HG02623 (cell line): ENCODE measurements at regions not wholly inside any gene's neighbourhood (a gene's known extent, or its start where the extent isn't known, plus 50 kb on each side); places are given as distances from the start of the nearest gene placed in this dataset.

Source experiments
- ATAC-seq: cut with Tn5 transposase; IDR thresholded peaks from one replicate; pipeline ENCODE4 v1.9.1; 2021; ENCODE audit warnings: moderate library complexity; ENCODE audit not compliant: unreplicated experiment

DNA sequence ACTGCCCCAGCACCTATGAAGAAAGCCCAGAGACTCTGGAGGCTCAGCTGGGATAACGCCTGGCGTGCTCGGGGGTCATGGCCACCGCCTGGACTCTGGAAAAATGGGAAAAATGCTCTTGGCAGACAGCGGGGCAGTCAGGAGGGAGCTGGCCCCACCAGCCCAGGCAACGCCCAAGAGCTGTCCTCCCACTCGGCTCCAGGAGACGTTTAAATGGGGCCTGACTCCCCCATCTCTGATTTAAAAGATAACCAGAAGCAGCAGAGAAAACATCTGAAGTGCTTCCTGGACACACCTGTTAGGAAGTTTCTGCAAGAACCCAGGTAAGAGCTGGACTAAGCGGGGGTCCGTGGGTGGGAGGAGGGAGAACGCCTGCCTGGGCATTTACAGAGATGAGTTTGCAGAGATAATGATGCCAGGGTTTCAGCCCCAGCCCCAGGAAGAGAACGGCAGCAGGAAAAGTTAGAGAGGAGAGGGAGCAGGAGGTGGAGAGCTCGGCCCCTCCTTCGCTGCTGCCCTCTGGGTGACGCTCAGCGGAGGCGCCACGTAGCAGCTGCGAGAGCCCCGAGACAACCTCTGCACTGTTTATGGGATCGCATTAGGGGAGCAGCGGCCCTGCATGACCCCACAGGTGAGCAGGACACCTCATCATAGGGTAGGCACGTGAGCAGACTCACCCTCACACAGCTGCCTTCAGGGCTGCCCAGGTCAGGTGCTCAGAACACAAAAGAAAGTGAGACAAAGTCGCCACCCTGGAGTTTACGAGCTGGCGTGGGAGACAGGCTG is 83.5 kb upstream of the INSIG1 start:
- no peak for ATAC-seq

DNA sequence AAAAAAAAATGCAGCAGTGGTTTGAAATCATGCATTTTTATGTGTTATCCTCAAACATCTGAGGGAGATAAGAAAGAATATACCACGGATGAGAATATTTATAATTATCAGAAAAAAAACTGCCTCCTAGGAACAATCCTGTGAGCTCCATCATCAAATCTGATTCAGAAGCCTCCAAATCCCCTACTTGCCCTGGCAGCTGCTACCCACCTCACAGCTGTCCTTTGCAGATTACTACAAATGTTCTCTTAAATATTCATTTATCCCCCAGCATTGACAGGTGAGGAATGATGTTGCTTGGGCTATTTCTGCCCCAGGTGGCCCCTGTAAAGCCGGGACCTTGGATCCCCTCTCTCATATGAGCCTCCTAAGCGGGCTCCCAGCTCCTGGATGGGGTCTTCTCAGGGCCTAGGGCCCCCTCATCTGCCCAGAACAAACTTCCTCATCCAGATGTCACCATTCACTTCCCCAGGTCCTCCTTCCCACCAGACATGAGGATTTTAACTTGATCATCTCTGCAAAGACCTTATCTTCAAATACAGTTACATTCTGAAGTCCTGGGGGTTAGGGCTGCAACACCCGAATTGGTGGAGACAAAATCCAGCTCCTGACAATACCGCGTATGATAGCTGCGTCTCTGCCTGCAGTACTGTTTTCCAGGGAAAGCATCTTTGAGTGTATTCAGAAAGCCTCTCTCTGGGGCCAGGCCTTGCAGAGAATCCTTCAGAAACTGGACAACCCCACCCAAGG is 81.9 kb upstream of the INSIG1 start:
- ATAC-seq = no peak

DNA sequence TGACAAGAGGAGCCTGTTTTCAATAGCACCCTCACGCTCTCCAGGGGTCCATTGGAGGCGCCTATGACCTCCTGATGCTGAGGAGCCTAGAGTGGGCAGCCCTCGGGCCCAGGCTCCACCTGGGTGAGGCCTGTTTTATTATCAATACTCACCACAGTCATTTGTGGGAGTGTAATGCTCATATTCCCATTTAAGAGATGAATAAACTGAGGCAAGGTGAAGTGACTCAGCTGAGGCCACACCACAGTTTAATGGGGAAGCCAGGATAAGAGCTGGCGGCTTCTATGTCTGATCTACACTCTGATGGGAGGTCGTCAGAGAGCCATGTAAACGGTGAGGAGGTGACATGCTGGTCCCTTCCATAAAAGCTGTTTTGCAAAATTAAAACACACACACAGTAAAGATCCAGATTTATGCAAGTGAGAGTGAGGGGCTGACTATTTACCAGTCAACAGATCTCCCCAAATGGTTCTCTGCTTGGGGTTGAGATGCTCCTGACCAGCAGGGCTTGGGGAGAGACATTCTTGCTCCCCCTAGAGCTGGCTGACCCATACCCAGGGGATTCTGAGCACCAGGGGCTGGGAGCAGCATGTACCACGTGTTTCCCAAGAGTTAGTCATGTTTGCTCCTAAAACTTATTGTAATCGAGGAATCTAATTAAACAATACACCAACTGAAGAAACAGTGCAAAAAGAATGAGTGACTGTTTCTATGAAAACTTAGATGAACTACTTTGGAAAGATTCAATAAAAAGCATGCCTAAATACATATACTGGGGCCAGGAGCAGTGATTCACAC is 81.0 kb upstream of the INSIG1 start:
- no peak for ATAC-seq

DNA sequence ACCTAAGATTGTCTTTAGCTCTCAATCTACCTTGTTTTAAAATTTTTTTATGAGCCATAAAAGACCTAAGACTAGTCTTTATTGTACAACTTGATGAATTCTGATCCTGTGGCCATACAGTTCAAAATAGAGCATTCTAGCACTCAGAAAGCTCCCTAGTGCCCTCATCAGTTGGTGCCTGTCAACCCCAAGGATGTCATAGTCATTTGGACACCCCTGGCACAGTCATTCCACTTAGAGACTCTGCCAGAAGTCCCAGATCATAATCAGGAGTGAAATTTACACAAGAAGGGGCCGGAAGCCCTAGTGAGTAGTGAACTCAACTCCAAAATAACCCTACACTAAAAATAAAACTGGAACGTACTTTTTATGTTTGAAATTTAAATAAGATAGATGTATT is 80.0 kb upstream of the INSIG1 start:
- ATAC-seq = no peak

DNA sequence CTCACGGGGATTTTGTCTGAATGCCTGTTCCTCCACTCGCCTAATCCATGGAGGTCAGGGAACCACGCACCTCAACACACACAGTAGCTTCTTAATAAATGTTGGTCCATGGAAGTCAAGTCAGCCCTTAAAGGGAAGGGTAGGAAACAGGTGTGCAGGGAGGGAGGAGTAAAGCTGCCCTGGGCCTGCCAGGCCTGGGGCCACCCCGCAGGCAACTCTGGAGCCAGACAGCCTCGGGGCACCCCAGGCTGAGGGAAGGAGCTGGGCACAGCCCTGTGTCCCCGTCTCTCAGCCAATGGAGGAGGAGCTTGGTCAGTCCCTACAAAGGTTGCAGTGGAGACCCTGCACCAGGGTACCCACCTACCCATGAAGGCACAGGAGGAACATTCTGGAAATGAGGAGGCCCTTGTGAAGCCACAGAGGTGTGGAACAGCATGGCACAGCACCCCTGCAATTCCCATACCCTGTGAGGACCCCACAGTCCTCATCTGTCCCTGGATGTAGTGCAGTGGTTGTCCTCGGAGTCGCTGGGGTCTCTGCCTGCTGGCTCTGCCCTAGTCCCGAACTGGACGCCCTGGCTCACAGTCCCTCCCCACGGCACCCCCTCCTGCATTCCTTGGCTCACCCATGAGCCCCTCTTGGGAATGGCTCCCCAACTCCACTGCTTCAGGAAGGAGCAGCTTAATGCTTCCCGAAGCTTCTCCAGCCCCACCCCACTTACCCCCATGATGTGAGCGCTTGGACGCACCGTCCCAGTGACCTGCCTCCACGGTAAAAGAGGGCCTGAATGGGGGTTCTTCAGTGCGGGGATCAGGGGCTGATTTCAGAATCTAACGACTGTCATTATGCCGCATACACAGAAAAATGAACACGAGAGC is 79.2 kb upstream of the INSIG1 start:
- ATAC-seq = no peak

DNA sequence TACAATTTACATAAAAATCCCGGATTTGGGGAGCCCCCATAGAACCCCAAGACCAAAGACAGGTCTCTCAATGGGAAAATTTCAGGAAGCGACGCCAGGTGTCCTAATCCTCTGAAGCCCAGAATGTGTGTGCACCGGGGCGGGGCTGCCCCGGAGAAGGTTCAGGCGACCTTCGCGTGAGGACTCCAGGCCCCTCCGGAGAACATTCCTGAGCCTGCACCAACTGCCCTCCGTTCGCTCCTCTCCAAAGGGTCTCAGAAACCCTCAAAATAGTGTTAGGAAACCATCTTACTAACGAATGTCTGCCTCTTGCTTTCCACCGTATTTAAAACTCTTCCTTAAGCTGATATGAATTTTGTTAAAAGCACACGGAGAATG is 78.5 kb upstream of the INSIG1 start:
- ATAC-seq = no peak

DNA sequence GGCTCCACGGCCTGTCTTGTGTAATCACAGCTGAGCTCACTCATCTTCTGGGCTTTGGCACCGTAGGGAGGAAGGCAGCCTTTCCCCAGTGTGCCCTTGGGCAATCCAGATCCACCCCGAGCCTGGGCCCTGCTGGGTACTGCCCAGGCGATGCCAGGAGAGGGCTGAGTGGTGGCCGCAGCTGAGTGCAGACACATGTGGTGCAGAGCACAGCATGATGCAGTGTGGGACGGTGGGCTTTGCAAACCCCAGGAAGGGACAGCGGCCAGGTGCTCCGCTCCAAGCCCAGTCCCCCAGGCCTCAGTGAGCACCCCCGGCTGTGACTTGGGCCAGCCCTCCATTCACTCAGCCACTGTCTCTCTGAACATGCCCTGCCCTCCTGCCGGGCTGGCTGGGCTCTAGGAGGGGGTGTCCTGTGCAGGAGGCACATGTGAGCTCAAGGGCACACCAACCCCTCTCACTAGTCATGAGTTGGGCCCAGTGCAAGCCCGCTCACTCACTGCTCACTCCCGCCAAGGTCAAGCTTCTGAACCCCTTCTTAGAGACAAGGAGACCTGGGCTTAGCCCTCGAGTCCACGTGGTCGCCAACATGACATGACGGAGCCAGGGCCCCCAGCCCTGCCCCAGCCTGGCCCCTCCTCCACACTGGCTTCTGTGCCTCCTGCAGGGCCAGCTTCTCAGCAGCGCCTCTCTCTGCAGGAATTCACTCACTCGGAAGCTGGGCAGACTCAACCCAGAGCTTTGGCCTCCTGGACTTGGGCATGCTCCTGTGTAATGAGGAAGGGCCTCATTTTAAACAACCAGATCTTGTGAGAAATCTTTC is 77.5 kb upstream of the INSIG1 start:
- no peak for ATAC-seq

DNA sequence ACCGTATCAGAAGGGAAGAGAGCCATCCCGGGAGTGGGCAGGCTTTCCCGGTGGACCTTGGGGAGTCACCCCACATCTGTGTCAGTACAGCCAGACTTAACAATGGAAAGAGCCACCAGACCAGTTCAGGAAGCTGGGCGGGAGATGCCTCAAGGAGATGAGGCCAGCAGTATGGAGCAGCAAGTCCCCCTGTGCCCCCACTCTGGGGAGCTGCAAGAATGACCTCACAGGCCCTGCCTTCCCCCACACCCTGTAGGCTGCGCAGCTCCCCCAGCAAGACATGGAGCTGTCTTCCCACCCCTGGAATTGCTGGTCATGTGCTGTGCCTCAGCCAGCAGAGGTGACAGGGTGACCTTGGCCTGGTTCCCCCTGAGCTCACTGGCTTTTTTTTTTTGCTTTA is 76.8 kb upstream of the INSIG1 start:
- no peak for ATAC-seq

DNA sequence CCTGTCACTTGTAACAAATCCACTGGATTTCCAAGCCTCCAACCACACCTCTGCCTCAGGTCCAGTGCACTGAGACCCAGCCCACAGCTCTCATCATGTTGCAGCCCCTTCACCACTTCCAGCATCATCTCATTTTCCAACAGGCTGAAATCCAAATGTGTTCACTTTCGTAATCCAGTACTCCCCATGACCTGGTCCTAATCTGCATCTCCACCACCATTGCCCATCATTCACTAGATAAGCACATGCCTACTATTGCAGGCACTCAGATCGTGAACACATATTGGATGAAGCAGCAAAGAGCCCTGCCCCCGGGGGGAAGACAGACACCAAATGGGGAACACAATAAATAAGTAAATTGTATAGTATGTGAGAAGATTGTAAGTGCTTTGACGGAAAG is 76.1 kb upstream of the INSIG1 start:
- ATAC-seq = no peak

DNA sequence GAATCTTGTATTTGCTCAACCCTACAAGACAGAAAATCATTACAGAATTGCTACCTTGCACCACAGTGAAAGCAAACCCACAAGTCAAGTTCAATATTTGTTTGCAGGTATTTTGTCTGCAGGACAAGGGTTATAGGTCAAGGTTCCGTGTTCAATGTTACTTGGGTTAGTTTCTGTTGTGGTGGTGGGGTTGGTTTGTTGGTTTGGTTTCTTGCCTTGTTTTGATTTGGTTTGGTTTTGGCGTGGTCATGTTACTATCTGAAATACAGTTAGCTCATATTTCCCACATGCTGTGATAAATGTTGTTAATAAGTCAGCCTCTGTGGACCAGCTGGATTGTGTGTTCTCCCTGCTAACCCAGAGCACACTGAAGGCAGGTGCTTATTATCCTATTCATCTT is 75.6 kb upstream of the INSIG1 start:
- ATAC-seq = no peak

DNA sequence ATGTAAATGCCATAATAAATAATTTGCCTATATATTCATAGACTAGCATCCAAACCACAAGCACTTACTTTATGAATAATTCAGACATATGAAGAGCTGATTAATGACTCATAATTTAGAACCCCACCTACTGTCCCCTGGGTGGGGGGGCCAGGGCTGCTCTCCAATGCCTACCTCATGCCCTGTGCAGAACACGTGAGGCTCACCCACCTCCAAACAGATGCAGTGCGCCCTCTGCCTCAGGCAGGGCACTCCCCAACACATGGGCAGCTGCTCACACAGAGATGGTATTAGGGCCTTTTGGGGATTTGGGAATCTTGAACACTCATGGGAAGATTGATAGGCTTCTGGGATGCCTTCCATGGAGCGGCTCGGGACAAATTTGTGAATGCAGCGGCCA is 75.1 kb upstream of the INSIG1 start:
- no peak for ATAC-seq

DNA sequence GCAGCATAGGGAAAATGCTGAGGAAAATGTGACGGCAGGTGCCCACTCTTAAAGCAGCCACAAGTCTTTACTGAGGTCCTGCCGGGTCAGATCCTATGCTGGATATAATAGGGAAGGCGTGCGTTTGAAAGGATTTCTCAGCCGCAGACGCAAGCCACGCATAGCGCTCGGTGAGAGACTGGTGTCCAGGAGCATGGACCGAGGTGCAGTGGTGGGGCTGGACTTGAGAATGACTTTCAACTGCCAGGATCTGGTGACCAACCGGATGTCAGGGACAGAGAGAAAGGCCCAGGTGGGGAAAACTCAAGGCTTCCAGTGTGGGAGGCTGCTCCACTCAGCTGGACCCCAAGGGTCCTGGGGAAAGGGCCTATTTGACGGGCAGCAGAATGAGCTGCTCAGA is 74.7 kb upstream of the INSIG1 start:
- ATAC-seq = no peak

DNA sequence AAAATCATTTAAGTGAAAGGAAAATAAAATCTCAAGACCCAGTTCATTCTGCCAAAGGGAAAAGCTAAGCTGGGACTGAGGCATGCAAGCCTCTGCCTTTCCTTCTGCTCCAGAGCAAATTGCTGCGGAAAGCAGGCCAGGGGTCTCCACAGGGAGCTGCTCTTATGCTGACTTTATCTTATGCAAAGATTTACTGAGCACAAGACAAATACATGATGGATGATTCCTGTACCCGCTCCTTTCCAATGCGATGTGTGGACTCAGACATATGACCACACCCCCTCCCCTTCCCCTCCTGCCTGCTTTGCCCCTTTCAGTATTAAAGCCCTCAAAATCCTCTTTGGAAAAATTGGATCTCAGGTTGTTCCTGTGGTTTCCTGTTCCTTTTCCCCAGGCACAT is 74.2 kb upstream of the INSIG1 start:
- no peak for ATAC-seq

DNA sequence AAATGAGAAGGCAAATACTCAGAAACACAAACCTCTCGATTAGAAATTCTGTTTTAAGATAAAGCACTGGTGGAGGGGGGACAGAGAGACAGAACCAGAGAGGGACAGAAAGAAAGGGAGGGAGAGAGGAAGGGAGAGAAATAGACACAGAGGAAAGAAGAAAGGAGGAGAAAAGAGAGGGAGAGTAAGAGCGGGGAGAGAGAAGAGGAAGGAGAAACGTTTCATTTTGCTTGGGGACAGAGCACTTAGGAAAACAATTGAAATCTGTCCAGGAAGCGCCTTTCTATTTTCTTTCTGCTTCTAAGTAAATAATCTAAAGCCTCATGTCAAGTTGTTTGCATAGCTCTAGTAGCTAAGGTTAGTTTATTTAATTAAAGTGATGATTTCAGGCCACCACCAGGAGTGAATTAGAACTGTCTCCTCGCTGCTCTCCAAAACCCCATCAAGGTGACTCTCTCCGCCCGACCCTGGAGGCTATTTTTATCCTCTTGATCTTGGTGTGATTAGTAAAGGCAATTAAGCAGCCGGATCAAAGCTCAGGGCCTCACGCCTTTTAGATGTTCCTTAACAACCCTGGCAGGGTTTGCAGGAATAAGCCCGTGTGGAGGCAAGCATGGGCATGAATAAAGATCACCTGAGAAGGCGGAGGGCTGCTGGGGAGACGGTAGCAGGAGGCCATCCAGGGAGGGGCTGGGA is 73.4 kb upstream of the INSIG1 start:
- no peak for ATAC-seq

DNA sequence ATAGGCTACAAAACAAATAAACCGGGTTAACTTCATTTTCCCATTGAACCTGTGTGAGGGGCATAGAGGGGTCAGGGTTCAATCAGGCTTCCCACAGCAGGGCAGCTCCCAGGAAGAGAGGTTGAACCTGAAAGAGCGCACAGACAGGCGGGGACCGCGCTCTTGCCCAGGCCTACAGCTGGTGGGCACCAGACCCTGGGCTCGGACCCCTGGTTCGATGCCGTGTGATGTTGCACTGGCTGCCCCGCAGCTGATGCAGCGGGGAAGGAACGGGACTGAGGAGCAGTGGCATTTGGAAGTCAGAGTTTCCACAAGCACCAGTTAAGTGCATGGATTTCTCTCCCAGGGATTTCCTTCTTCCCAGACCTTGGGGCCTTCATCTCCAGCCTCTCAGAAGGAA is 72.6 kb upstream of the INSIG1 start:
- no peak for ATAC-seq

DNA sequence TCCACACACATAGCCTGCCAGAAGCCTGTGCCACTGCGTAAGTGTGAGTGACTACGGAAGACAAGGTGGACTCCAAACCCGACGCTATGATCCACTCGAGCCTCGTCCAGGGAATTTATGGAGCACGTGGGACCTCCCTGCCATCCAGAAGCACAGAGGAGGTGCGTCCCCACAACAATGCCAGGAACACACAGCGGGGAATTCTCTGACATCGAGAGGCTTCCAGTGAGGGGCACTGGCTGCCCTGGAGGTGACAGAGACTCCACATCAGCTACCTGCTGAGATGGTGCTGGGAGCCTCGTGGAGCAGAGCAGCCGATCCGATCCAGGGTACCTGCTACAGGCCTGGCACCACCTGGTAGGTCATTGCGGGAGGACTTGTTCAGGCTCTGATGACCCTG is 72.2 kb upstream of the INSIG1 start:
- no peak for ATAC-seq

DNA sequence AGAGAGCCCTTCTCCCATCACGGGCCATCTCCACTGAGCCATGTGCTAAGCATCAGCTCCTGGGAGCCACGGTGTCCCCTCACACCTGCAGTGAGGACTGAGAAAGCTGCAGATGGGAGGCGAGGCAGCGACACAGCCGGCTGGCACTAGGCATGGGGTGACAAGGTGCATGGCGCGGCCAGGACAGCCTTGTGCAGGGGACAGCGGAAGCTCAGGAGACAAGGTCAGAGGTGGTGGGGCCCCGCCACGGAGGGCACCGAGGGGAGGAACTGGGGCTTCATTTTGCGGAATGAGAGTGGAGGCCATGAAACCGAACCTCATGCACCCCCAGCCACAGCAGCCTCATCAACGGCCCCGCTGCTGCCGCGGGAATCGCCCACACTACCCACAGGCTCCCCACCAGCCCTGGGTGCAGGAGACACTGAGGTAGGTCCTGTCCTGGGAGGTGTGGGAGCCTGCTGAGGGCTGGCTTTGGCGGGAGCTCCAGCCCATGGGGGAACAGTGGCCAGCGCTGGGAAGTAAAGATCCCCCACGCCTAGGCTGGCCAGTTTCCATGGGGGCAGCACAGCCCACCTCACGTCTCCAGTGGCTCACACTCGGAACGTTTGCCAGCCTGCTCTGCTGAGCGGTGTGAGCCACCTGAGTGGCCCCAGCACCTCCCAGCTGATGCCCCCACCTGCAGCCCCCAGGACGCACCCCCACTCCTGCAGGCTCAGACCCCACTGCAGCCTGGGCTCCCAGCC is 71.2 kb upstream of the INSIG1 start:
- ATAC-seq = no peak

DNA sequence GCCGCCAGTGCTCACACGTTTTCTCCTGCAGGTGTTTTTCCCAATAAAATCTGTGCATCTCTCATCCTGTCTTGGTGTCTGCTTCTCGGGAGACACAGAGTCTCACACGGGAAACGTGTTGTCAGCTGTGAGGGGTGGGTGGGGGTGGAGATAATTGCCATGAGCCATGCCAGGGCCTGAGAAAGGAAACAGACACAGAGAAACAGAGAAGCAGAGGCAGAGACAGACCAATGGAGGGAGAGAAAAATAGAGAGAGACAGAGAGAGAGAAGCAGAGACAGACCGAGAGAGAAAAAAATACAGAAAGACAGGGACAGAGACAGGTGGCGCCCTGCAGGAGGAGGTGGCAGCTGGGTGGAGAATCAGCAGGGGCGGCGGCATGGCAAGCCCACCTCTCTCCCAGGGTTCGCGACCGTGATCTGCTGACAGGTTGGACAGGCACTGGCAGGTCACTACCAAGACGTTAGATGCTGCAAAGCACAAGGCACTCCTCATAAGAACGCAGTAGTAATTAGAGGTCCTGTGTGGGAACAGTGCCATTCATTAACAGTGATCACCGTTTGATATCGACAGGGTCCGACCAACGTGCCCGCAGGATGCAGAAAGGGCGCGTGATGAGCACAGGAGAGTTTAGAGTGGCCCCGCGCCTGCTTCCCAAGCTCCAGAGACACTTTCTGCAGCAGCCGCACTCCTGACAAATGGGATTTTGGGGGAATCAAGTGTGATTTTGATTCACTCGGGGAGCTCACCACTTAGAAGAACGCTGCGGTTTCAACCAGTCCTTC is 70.5 kb upstream of the INSIG1 start:
- ATAC-seq = no peak
